Pancreas (tissue), 10 donors: ENCODE measurements at regions not wholly inside any gene's neighbourhood (a gene's known extent, or its start where the extent isn't known, plus 50 kb on each side); places are given as distances from the start of the nearest gene placed in this dataset.

Experiments used
- ATAC-seq, 4 donors: fragments of 200-7000 bp; cut with Tn5 transposase; one replicate each; pipeline versions ENCODE4 v1.8.0 to v1.9.1; 2020; ENCODE audit warnings: mild to moderate bottlenecking in 4 of 4, moderate library complexity in 4 of 4
- DNase-seq, 6 donors: peaks; one replicate each; pipeline ENCODE4 v3.0.0-alpha.2; 2020
- FAIRE-seq: peaks from 2 replicates; lab custom pipeline; 2012; peaks lifted over from hg19 to GRCh38; lab: Jason Lieb, UNC
- H3K27ac ChIP-seq, 4 donors: fragments of 200-600 bp; sonication (generic); 1 replicate in 3 of 4; 2 replicates in 1 of 4; pipeline versions ENCODE4 v1.5.0 to v1.8.0; 2020
- H3K27me3 ChIP-seq, 4 donors: fragments of 200-600 bp; one replicate each; pipeline ENCODE4 v1.8.0; 2021
- H3K36me3 ChIP-seq, 3 donors: fragments of 200-600 bp; sonication (generic) in 1 of 3; one replicate each; pipeline versions ENCODE4 v1.5.0 to v1.8.0; 2020 to 2021
- H3K4me1 ChIP-seq, 3 donors: fragments of 200-600 bp; one replicate each; pipeline ENCODE4 v1.8.0; 2021
- H3K4me3 ChIP-seq, 4 donors: fragments of 200-600 bp; sonication (generic) in 2 of 4; one replicate each; pipeline versions ENCODE4 v1.5.0 to v1.8.0; 2020 to 2021
- H3K9me3 ChIP-seq, 4 donors: fragments of 200-600 bp; one replicate each; pipeline ENCODE4 v1.8.0; 2021
- CTCF ChIP-seq, 4 donors: fragments of 200-600 bp; sonication (generic) in 3 of 4; IDR thresholded peaks; one replicate each; pipeline versions ENCODE4 v1.5.0 to v1.8.0; 2021; ENCODE audit warnings: antibody characterized with exemption in 4 of 4
- WGBS, 2 donors: extraction: QIAGEN DNeasy Blood & Tissue Kit; methylation state at CpG; one replicate each; pipeline ENCODE4 v1.1.7; 2013; 5-methylcytosine and 5-hydroxymethylcytosine counted together
- intact Hi-C, 3 donors: fragments of 100-400 bp; cut with DNase I; formaldehyde crosslinking; loops; one replicate each; pipeline versions ENCODE4 v1.11.1 to v1.14.2; 2022
- donor health status: healthy with polysubstance abuse.
- donor health status: DM: no; HTN: no; CAD: no; lungs with moderate emphysema.
- donor health status: DM: no; HTN: no; CAD: no.
- donor health status: control.
- donor health status: control.
- donor health status: Bipolar disorder and iron deficiency.
- donor health status: DM: yes; HTN: yes; CAD: no.
- donor health status: DM: no; HTN: no; CAD: no.
- donor health status: DM: no; HTN: no; CAD: no.
- donor health status: DM: yes; HTN: yes; CAD: no.

GRCh38 chr5:126067404-126067803 lies 355.8 kb upstream of the GRAMD2B start:
- Histone ChIP-seq H3K4me1 (no peaks in the 10 kb centered on the region), H3K9me3 (no peaks in the 10 kb centered on the region), H3K27ac (no peak overlapping the region), H3K36me3 (no peaks in the 10 kb centered on the region), H3K27me3 (no peaks in the 10 kb centered on the region), H3K4me3 (no peak overlapping the region)
- no peak for DNase-seq
- WGBS, 2 donors, result 77 to 87% methylated on average over 2 of the region's 2 CpGs
- intact Hi-C loops, result no loop called here
- TF ChIP-seq CTCF (IDR thresholded peaks at IDR 0.05), result no peak
- ATAC-seq, result no peak
- no peak for FAIRE-seq

- WGBS, 2 donors, result 40 to 49% methylated on average over 3 of the region's 3 CpGs
- Histone ChIP-seq H3K4me1 (no peaks in the 10 kb centered on the region), H3K36me3 (no peaks in the 10 kb centered on the region), H3K4me3 (no peak overlapping the region), H3K27me3 (no peaks in the 10 kb centered on the region), H3K27ac (no peak overlapping the region), H3K9me3 (no peaks in the 10 kb centered on the region)
- DNase-seq (no peak), ATAC-seq (no peak), FAIRE-seq (no peak)
- no peak for TF ChIP-seq CTCF (IDR thresholded peaks at IDR 0.05)
- intact Hi-C loops, result no loop called here
These were observed 353.9 kb upstream of the GRAMD2B start for GRCh38 chr5:126069329-126069728.

- ATAC-seq (no peak), FAIRE-seq (no peak), DNase-seq (no peak)
- Histone ChIP-seq H3K36me3 (no peaks in the 10 kb centered on the region), H3K27ac (no peak overlapping the region), H3K27me3 (no peaks in the 10 kb centered on the region), H3K9me3 (no peaks in the 10 kb centered on the region), H3K4me3 (no peak overlapping the region), H3K4me1 (no peaks in the 10 kb centered on the region)
- intact Hi-C loops, result no loop called here
- TF ChIP-seq CTCF (IDR thresholded peaks at IDR 0.05), result no peak
- WGBS, 2 donors, result 70 to 78% methylated on average over 2 of the region's 2 CpGs
These were observed 352.7 kb upstream of the GRAMD2B start for GRCh38 chr5:126070481-126070880.

DNA sequence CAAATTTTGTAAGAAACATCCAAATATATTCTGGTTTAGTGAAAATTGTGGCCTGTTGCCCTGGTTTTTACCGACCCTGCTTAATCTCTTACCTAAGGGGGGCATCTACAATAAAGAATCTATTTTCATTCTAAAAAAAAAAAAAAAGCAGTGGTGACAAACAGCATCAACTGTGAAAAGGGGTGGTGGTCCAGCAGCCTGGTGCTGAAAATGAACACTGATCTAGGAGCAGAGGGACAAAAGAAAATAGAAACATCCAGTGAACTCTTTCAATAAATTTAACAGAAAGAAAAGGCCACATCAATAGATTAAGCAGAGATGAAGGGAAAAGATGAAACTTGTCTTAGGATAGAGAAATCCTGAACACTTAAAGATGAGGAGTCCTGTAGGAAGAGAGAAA lies 348.7 kb upstream of the GRAMD2B start:
- WGBS, 2 donors, result 71 to 89% methylated on average over 1 of the region's 1 CpG
- Histone ChIP-seq H3K4me1 (no peaks in the 10 kb centered on the region), H3K27me3 (no peaks in the 10 kb centered on the region), H3K36me3 (no peaks in the 10 kb centered on the region), H3K9me3 (no peaks in the 10 kb centered on the region), H3K4me3 (no peak overlapping the region), H3K27ac (no peak overlapping the region)
- intact Hi-C loops, result no loop called here
- ATAC-seq, result no peak
- FAIRE-seq, result no peak
- no peak for TF ChIP-seq CTCF (IDR thresholded peaks at IDR 0.05)
- no peak for DNase-seq

DNA sequence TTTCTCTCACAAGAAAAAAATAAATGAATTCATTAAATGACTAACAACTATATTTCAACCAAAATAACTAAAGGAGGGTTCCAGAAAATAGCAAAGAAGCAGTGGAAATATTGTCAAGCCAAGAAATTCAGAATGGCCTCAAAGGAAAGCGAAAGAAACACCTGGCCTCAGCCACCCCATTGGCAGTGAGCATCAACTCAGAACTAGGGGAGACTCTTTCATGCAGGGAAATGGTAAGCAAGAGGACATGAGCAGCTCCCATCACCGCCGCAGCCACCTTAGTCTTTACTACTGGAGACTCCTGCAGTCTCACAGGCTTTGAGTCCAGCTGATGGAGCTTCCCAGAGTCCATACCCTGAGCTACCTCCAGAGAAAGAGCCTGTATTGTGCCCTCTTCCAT lies 343.9 kb upstream of the GRAMD2B start:
- TF ChIP-seq CTCF (IDR thresholded peaks at IDR 0.05), result no peak
- ATAC-seq, result no peak
- 32 to 33% methylated on average over 3 of the region's 3 CpGs for WGBS, 2 donors
- Histone ChIP-seq H3K4me1 (no peaks in the 10 kb centered on the region), H3K27ac (no peak overlapping the region), H3K36me3 (no peaks in the 10 kb centered on the region), H3K9me3 (no peaks in the 10 kb centered on the region), H3K27me3 (no peaks in the 10 kb centered on the region), H3K4me3 (no peak overlapping the region)
- DNase-seq, result no peak
- intact Hi-C loops, result no loop called here
- no peak for FAIRE-seq
